ENCODE measurements at regions not wholly inside any gene's neighbourhood (a gene's known extent, or its start where the extent isn't known, plus 50 kb on each side); places are given as distances from the start of the nearest gene placed in this dataset.

GRCh38 chr3:145815707-145816413 is 345.1 kb downstream of the PLOD2 start:
- FAIRE-seq (no peak), DNase-seq (ENCODE audit: insufficient read length) (no peak)
- TF ChIP-seq TAF1 (IDR thresholded peaks at IDR 0.05; ENCODE audit: borderline replicate concordance, low read depth, low read length) (no peak), POLR2A (IDR thresholded peaks at IDR 0.05; ENCODE audit: low read depth, low read length) (no peak), POLR2AphosphoS5 (IDR thresholded peaks at IDR 0.05; ENCODE audit: low read depth, low read length) (no peak)

- DNase-seq (ENCODE audit: insufficient read length) (no peak), FAIRE-seq (peak; percentile 9)
- TF ChIP-seq POLR2A (IDR thresholded peaks at IDR 0.05; ENCODE audit: low read depth, low read length) = no peak
- TF ChIP-seq TAF1 (IDR thresholded peaks at IDR 0.05; ENCODE audit: borderline replicate concordance, low read depth, low read length) = no peak
- no peak for TF ChIP-seq POLR2AphosphoS5 (IDR thresholded peaks at IDR 0.05; ENCODE audit: low read depth, low read length)
Observed at GRCh38 chr3:145817870-145818483, 343.0 kb downstream of the PLOD2 start.

- DNase-seq (ENCODE audit: insufficient read length) = no peak
- FAIRE-seq = no peak
- TF ChIP-seq TAF1 (IDR thresholded peaks at IDR 0.05; ENCODE audit: borderline replicate concordance, low read depth, low read length) = no peak
- no peak for TF ChIP-seq POLR2AphosphoS5 (IDR thresholded peaks at IDR 0.05; ENCODE audit: low read depth, low read length)
- TF ChIP-seq POLR2A (IDR thresholded peaks at IDR 0.05; ENCODE audit: low read depth, low read length) = no peak
Observed at GRCh38 chr3:145820170-145820569, 340.8 kb downstream of the PLOD2 start.

GRCh38 chr3:145842294-145842902 is 318.6 kb downstream of the PLOD2 start:
- TF ChIP-seq POLR2A (IDR thresholded peaks at IDR 0.05; ENCODE audit: low read depth, low read length) (no peak), TAF1 (IDR thresholded peaks at IDR 0.05; ENCODE audit: borderline replicate concordance, low read depth, low read length) (no peak), POLR2AphosphoS5 (IDR thresholded peaks at IDR 0.05; ENCODE audit: low read depth, low read length) (no peak)
- FAIRE-seq (no peak), DNase-seq (ENCODE audit: insufficient read length) (no peak)

- DNase-seq (ENCODE audit: insufficient read length) = no peak
- no peak for FAIRE-seq
- no peak for TF ChIP-seq TAF1 (IDR thresholded peaks at IDR 0.05; ENCODE audit: borderline replicate concordance, low read depth, low read length)
- TF ChIP-seq POLR2AphosphoS5 (IDR thresholded peaks at IDR 0.05; ENCODE audit: low read depth, low read length) = no peak
- TF ChIP-seq POLR2A (IDR thresholded peaks at IDR 0.05; ENCODE audit: low read depth, low read length) = no peak
Observed at GRCh38 chr3:145843561-145843960, 317.4 kb downstream of the PLOD2 start.

GRCh38 chr3:145849115-145849514 is 311.9 kb downstream of the PLOD2 start:
- DNase-seq (ENCODE audit: insufficient read length) (no peak), FAIRE-seq (no peak)
- TF ChIP-seq POLR2AphosphoS5 (IDR thresholded peaks at IDR 0.05; ENCODE audit: low read depth, low read length) (no peak), TAF1 (IDR thresholded peaks at IDR 0.05; ENCODE audit: borderline replicate concordance, low read depth, low read length) (no peak), POLR2A (IDR thresholded peaks at IDR 0.05; ENCODE audit: low read depth, low read length) (no peak)

GRCh38 chr3:145854499-145854898 is 306.5 kb downstream of the PLOD2 start:
- TF ChIP-seq TAF1 (IDR thresholded peaks at IDR 0.05; ENCODE audit: borderline replicate concordance, low read depth, low read length) (no peak), POLR2A (IDR thresholded peaks at IDR 0.05; ENCODE audit: low read depth, low read length) (no peak), POLR2AphosphoS5 (IDR thresholded peaks at IDR 0.05; ENCODE audit: low read depth, low read length) (no peak)
- DNase-seq (ENCODE audit: insufficient read length) = no peak
- no peak for FAIRE-seq

GRCh38 chr3:145857956-145858355 is 303.0 kb downstream of the PLOD2 start:
- DNase-seq (ENCODE audit: insufficient read length) = no peak
- TF ChIP-seq POLR2AphosphoS5 (IDR thresholded peaks at IDR 0.05; ENCODE audit: low read depth, low read length) = no peak
- TF ChIP-seq TAF1 (IDR thresholded peaks at IDR 0.05; ENCODE audit: borderline replicate concordance, low read depth, low read length) = no peak
- no peak for TF ChIP-seq POLR2A (IDR thresholded peaks at IDR 0.05; ENCODE audit: low read depth, low read length)
- FAIRE-seq = no peak

GRCh38 chr3:145864336-145864735 is 296.6 kb downstream of the PLOD2 start:
- DNase-seq (ENCODE audit: insufficient read length) = no peak
- no peak for TF ChIP-seq POLR2A (IDR thresholded peaks at IDR 0.05; ENCODE audit: low read depth, low read length)
- no peak for TF ChIP-seq POLR2AphosphoS5 (IDR thresholded peaks at IDR 0.05; ENCODE audit: low read depth, low read length)
- TF ChIP-seq TAF1 (IDR thresholded peaks at IDR 0.05; ENCODE audit: borderline replicate concordance, low read depth, low read length) = no peak
- FAIRE-seq = no peak

GRCh38 chr3:145865399-145866018 is 295.5 kb downstream of the PLOD2 start:
- no peak for FAIRE-seq
- DNase-seq (ENCODE audit: insufficient read length) = no peak
- TF ChIP-seq TAF1 (IDR thresholded peaks at IDR 0.05; ENCODE audit: borderline replicate concordance, low read depth, low read length) = no peak
- TF ChIP-seq POLR2AphosphoS5 (IDR thresholded peaks at IDR 0.05; ENCODE audit: low read depth, low read length) = no peak
- no peak for TF ChIP-seq POLR2A (IDR thresholded peaks at IDR 0.05; ENCODE audit: low read depth, low read length)

- DNase-seq (ENCODE audit: insufficient read length) (no peak), FAIRE-seq (no peak)
- TF ChIP-seq POLR2AphosphoS5 (IDR thresholded peaks at IDR 0.05; ENCODE audit: low read depth, low read length) (no peak), POLR2A (IDR thresholded peaks at IDR 0.05; ENCODE audit: low read depth, low read length) (no peak), TAF1 (IDR thresholded peaks at IDR 0.05; ENCODE audit: borderline replicate concordance, low read depth, low read length) (no peak)
Observed at GRCh38 chr3:145869958-145870357, 291.0 kb downstream of the PLOD2 start.
